ENCODE measurements at regions not wholly inside any gene's neighbourhood (a gene's known extent, or its start where the extent isn't known, plus 50 kb on each side); places are given as distances from the start of the nearest gene placed in this dataset.

- no peak for TF ChIP-seq ZBTB7A (IDR thresholded peaks at IDR 0.05; ENCODE audit: low read depth)
- TF ChIP-seq RAD21 (IDR thresholded peaks at IDR 0.05; ENCODE audit: low read depth), result no peak
- TF ChIP-seq FOXM1 (IDR thresholded peaks at IDR 0.05; ENCODE audit: borderline replicate concordance, low read depth), result no peak
- no peak for TF ChIP-seq TAF1 (IDR thresholded peaks at IDR 0.05; ENCODE audit: low read depth)
- TF ChIP-seq YY1 (IDR thresholded peaks at IDR 0.05; ENCODE audit: low read depth), result no peak
- TF ChIP-seq TCF12 (IDR thresholded peaks at IDR 0.05; ENCODE audit: low read depth), result no peak
- no peak for TF ChIP-seq MAX (IDR thresholded peaks at IDR 0.05)
- no peak for TF ChIP-seq NFIC (IDR thresholded peaks at IDR 0.05)
- TF ChIP-seq EP300 (IDR thresholded peaks at IDR 0.05; ENCODE audit: borderline replicate concordance), result no peak
- TF ChIP-seq REST (IDR thresholded peaks at IDR 0.05; ENCODE audit: low read depth), result no peak
- TF ChIP-seq TEAD4 (IDR thresholded peaks at IDR 0.05), result no peak
These were observed 2023.3 kb upstream of the PCDH20 start for GRCh38 chr13:63438951-63439350.

GRCh38 chr13:63436325-63436668, 2020.6 kb upstream of the PCDH20 start:
- no peak for TF ChIP-seq EP300 (IDR thresholded peaks at IDR 0.05; ENCODE audit: borderline replicate concordance)
- TF ChIP-seq USF1 (IDR thresholded peaks at IDR 0.05), result no peak
- no peak for TF ChIP-seq REST (IDR thresholded peaks at IDR 0.05; ENCODE audit: low read depth)
- no peak for TF ChIP-seq TAF1 (IDR thresholded peaks at IDR 0.05; ENCODE audit: low read depth)
- no peak for TF ChIP-seq NFIC (IDR thresholded peaks at IDR 0.05)
- no peak for TF ChIP-seq TCF12 (IDR thresholded peaks at IDR 0.05; ENCODE audit: low read depth)
- TF ChIP-seq CREB1 (IDR thresholded peaks at IDR 0.05; ENCODE audit: low read depth), result no peak
- no peak for TF ChIP-seq CEBPB (IDR thresholded peaks at IDR 0.05)
- no peak for TF ChIP-seq EGR1 (IDR thresholded peaks at IDR 0.05)
- TF ChIP-seq RAD21 (IDR thresholded peaks at IDR 0.05; ENCODE audit: low read depth), result no peak
- no peak for TF ChIP-seq YY1 (IDR thresholded peaks at IDR 0.05; ENCODE audit: low read depth)
- no peak for TF ChIP-seq MAX (IDR thresholded peaks at IDR 0.05)

- no peak for TF ChIP-seq FOXM1 (IDR thresholded peaks at IDR 0.05; ENCODE audit: borderline replicate concordance, low read depth)
- no peak for TF ChIP-seq TEAD4 (IDR thresholded peaks at IDR 0.05)
- no peak for TF ChIP-seq CEBPB (IDR thresholded peaks at IDR 0.05)
- TF ChIP-seq TCF12 (IDR thresholded peaks at IDR 0.05; ENCODE audit: low read depth), result no peak
These were observed 2020.1 kb upstream of the PCDH20 start for GRCh38 chr13:63435667-63436324.

- TF ChIP-seq TEAD4 (IDR thresholded peaks at IDR 0.05) (no peak), USF1 (IDR thresholded peaks at IDR 0.05) (no peak), FOXM1 (IDR thresholded peaks at IDR 0.05; ENCODE audit: borderline replicate concordance, low read depth) (no peak), EGR1 (IDR thresholded peaks at IDR 0.05) (no peak), TCF12 (IDR thresholded peaks at IDR 0.05; ENCODE audit: low read depth) (no peak), RAD21 (IDR thresholded peaks at IDR 0.05; ENCODE audit: low read depth) (no peak), REST (IDR thresholded peaks at IDR 0.05; ENCODE audit: low read depth) (no peak)
These were observed 2018.0 kb upstream of the PCDH20 start for GRCh38 chr13:63433546-63434150.

- TF ChIP-seq CEBPB (IDR thresholded peaks at IDR 0.05), result no peak
- TF ChIP-seq RAD21 (IDR thresholded peaks at IDR 0.05; ENCODE audit: low read depth), result no peak
- TF ChIP-seq TCF12 (IDR thresholded peaks at IDR 0.05; ENCODE audit: low read depth), result no peak
- no peak for TF ChIP-seq NFIC (IDR thresholded peaks at IDR 0.05)
These were observed 2011.5 kb upstream of the PCDH20 start for GRCh38 chr13:63427170-63427569.
